ENCODE measurements at regions not wholly inside any gene's neighbourhood (a gene's known extent, or its start where the extent isn't known, plus 50 kb on each side); places are given as distances from the start of the nearest gene placed in this dataset.
A peak's percentile ranks its signal among the peaks of the same experiment; 100 is the strongest.
"Not testable (repeated sequence)": the region's sequence is repeated elsewhere in the genome, so short reads cannot be mapped to it uniquely, and the experiment has no call there.

- not testable (repeated sequence) for H2AFZ ChIP-seq (ENCODE audit: low read length); H3K9me3 ChIP-seq (ENCODE audit: low read length); H4K20me1 ChIP-seq (ENCODE audit: insufficient read depth, low read length); H3K4me3 ChIP-seq (ENCODE audit: low read depth, low read length, poor library complexity, severe bottlenecking); H3K36me3 ChIP-seq (ENCODE audit: insufficient read depth, low read length); H3K27me3 ChIP-seq (ENCODE audit: insufficient read depth, low read length); H3F3A ChIP-seq (ENCODE audit: insufficient read depth, low read length); H3K4me2 ChIP-seq (ENCODE audit: low read length); H3K9ac ChIP-seq (ENCODE audit: low read length); H3K9me2 ChIP-seq (ENCODE audit: low read depth, low read length); H3K4me1 ChIP-seq (ENCODE audit: insufficient read depth, low read length, severe bottlenecking); H3K27ac ChIP-seq (ENCODE audit: low read depth, low read length, poor library complexity, severe bottlenecking); H3K79me2 ChIP-seq (ENCODE audit: insufficient read depth, low read length)
- TF ChIP-seq, protein P1, sequence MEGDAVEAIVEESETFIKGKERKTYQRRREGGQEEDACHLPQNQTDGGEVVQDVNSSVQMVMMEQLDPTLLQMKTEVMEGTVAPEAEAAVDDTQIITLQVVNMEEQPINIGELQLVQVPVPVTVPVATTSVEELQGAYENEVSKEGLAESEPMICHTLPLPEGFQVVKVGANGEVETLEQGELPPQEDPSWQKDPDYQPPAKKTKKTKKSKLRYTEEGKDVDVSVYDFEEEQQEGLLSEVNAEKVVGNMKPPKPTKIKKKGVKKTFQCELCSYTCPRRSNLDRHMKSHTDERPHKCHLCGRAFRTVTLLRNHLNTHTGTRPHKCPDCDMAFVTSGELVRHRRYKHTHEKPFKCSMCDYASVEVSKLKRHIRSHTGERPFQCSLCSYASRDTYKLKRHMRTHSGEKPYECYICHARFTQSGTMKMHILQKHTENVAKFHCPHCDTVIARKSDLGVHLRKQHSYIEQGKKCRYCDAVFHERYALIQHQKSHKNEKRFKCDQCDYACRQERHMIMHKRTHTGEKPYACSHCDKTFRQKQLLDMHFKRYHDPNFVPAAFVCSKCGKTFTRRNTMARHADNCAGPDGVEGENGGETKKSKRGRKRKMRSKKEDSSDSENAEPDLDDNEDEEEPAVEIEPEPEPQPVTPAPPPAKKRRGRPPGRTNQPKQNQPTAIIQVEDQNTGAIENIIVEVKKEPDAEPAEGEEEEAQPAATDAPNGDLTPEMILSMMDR (IDR thresholded peaks at IDR 0.05; ENCODE audit: low read length), result peak; percentile 43
Observed at GRCh38 chr12:9468998-9469397, 138.7 kb downstream of the KLRB1 start.

- H3K4me3 ChIP-seq (ENCODE audit: low read depth, low read length, poor library complexity, severe bottlenecking); H2AFZ ChIP-seq (ENCODE audit: low read length); H3K4me1 ChIP-seq (ENCODE audit: insufficient read depth, low read length, severe bottlenecking); H3K27me3 ChIP-seq (ENCODE audit: insufficient read depth, low read length); H3K79me2 ChIP-seq (ENCODE audit: insufficient read depth, low read length); H3K9me3 ChIP-seq (ENCODE audit: low read length); H3K36me3 ChIP-seq (ENCODE audit: insufficient read depth, low read length); H3F3A ChIP-seq (ENCODE audit: insufficient read depth, low read length); H4K20me1 ChIP-seq (ENCODE audit: insufficient read depth, low read length); H3K4me2 ChIP-seq (ENCODE audit: low read length); H3K9ac ChIP-seq (ENCODE audit: low read length); H3K27ac ChIP-seq (ENCODE audit: low read depth, low read length, poor library complexity, severe bottlenecking); H3K9me2 ChIP-seq (ENCODE audit: low read depth, low read length): not testable (repeated sequence)
- TF ChIP-seq, protein P1 (IDR thresholded peaks at IDR 0.05; ENCODE audit: low read length), result peak; percentile 26; the same call in 1 of the 2 replicates
Observed at GRCh38 chr12:9468144-9468543, 139.6 kb downstream of the KLRB1 start.

GRCh38 chr12:9464408-9464807 is 143.3 kb downstream of the KLRB1 start:
- Histone ChIP-seq H3K9ac (ENCODE audit: low read length) (no peak overlapping the region), H3K4me3 (ENCODE audit: low read depth, low read length, poor library complexity, severe bottlenecking) (no peak overlapping the region), H3K9me2 (ENCODE audit: low read depth, low read length) (no peaks in the 10 kb centered on the region), H3K36me3 (ENCODE audit: insufficient read depth, low read length) (no peaks in the 10 kb centered on the region), H2AFZ (ENCODE audit: low read length) (no peak overlapping the region), H3K4me1 (ENCODE audit: insufficient read depth, low read length, severe bottlenecking) (no peaks in the 10 kb centered on the region), H3F3A (ENCODE audit: insufficient read depth, low read length) (no peaks in the 10 kb centered on the region), H4K20me1 (ENCODE audit: insufficient read depth, low read length) (no peaks in the 10 kb centered on the region), H3K9me3 (ENCODE audit: low read length) (no peaks in the 10 kb centered on the region), H3K27me3 (ENCODE audit: insufficient read depth, low read length) (no peaks in the 10 kb centered on the region), H3K4me2 (ENCODE audit: low read length) (no peak overlapping the region), H3K79me2 (ENCODE audit: insufficient read depth, low read length) (no peaks in the 10 kb centered on the region), H3K27ac (ENCODE audit: low read depth, low read length, poor library complexity, severe bottlenecking) (no peak overlapping the region)
- TF ChIP-seq, protein P1 (IDR thresholded peaks at IDR 0.05; ENCODE audit: low read length), result no peak
- TF ChIP-seq EZH2 (IDR thresholded peaks at IDR 0.05; ENCODE audit: borderline replicate concordance, low read length), result no peak

DNA sequence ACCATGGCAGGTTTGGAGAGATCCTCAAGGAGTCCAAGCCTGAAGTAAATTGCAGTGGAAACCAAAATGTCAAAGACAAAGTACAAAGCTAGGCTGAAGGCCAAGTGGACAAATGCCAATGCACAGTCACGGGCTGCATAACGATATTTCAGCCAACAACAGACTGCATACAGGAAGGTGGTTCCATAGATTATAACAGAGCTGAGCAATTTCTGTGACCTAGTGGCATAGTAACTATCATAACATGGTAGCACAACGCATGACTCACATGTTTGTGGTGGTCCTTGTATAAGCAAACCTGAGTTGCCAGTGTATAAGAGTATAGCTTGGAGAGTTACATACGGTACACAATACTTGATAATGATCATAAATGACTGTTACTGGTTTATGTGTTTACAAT is 152.2 kb downstream of the KLRB1 start:
- H3K27me3 ChIP-seq (ENCODE audit: insufficient read depth, low read length); H3K79me2 ChIP-seq (ENCODE audit: insufficient read depth, low read length); H3K27ac ChIP-seq (ENCODE audit: low read depth, low read length, poor library complexity, severe bottlenecking); H3K9me2 ChIP-seq (ENCODE audit: low read depth, low read length); H3K36me3 ChIP-seq (ENCODE audit: insufficient read depth, low read length); H3K4me3 ChIP-seq (ENCODE audit: low read depth, low read length, poor library complexity, severe bottlenecking); H3K9me3 ChIP-seq (ENCODE audit: low read length); H4K20me1 ChIP-seq (ENCODE audit: insufficient read depth, low read length); H3K4me1 ChIP-seq (ENCODE audit: insufficient read depth, low read length, severe bottlenecking); H3K4me2 ChIP-seq (ENCODE audit: low read length); H3K9ac ChIP-seq (ENCODE audit: low read length); H2AFZ ChIP-seq (ENCODE audit: low read length); H3F3A ChIP-seq (ENCODE audit: insufficient read depth, low read length): not testable (repeated sequence)

DNA sequence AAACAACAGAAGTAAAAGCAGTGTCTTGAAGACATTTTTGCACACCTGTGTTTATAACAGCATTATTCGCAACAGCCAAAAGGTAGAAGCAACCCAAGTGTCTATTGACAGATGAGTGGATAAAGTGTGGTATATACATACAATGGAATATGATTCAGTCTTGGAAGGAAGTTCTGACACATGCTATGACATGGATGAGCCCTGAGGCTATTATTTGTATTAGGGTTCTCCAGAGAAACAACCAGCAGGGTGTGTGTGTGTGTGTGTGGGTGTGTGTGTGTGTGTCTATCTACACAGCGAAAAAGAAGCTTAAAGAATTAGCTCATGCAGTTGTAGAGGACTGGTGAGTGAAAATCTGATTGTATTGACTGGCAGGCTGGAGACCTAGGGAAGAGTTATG is 153.7 kb downstream of the KLRB1 start:
- not testable (repeated sequence) for H3K9me3 ChIP-seq (ENCODE audit: low read length); H3K4me1 ChIP-seq (ENCODE audit: insufficient read depth, low read length, severe bottlenecking)

DNA sequence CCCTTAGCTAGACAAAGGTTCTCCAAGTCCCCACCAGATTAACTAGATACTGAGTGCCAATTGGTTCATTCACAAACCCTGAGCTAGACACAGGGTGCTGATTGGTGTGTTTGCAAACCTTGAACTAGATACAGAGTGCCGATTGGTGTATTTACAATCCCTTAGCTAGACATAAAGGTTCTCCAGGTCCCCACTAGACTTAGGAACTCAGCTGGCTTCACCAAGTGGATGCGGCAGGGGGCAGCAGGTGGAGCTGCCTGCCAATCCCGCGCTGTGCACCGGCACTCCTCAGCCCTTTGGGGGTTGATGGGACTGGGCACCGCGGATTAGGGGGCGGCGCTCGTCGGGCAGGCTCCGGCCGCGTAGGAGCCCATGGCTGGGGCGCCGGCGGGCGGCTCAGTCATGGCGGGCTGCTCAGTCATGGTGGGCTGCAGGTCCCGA is 157.6 kb downstream of the KLRB1 start:
- not testable (repeated sequence) for H3K36me3 ChIP-seq (ENCODE audit: insufficient read depth, low read length); H3K79me2 ChIP-seq (ENCODE audit: insufficient read depth, low read length); H3K9ac ChIP-seq (ENCODE audit: low read length); H3K4me3 ChIP-seq (ENCODE audit: low read depth, low read length, poor library complexity, severe bottlenecking); H3K27me3 ChIP-seq (ENCODE audit: insufficient read depth, low read length); H3K27ac ChIP-seq (ENCODE audit: low read depth, low read length, poor library complexity, severe bottlenecking); H3K4me2 ChIP-seq (ENCODE audit: low read length); H3K9me3 ChIP-seq (ENCODE audit: low read length); H3K9me2 ChIP-seq (ENCODE audit: low read depth, low read length); H3F3A ChIP-seq (ENCODE audit: insufficient read depth, low read length); H4K20me1 ChIP-seq (ENCODE audit: insufficient read depth, low read length); H2AFZ ChIP-seq (ENCODE audit: low read length)
- H3K4me1 ChIP-seq (ENCODE audit: insufficient read depth, low read length, severe bottlenecking), result peaks cover 17% of the 10 kb centered on the region

More for the DNA sequence above, 153.7 kb downstream of the KLRB1 start:
- not testable (repeated sequence) for H4K20me1 ChIP-seq (ENCODE audit: insufficient read depth, low read length); H2AFZ ChIP-seq (ENCODE audit: low read length); H3K9ac ChIP-seq (ENCODE audit: low read length); H3K36me3 ChIP-seq (ENCODE audit: insufficient read depth, low read length); H3K4me2 ChIP-seq (ENCODE audit: low read length); H3F3A ChIP-seq (ENCODE audit: insufficient read depth, low read length); H3K27me3 ChIP-seq (ENCODE audit: insufficient read depth, low read length); H3K9me2 ChIP-seq (ENCODE audit: low read depth, low read length); H3K27ac ChIP-seq (ENCODE audit: low read depth, low read length, poor library complexity, severe bottlenecking); H3K4me3 ChIP-seq (ENCODE audit: low read depth, low read length, poor library complexity, severe bottlenecking); H3K79me2 ChIP-seq (ENCODE audit: insufficient read depth, low read length)
